ENCODE measurements at regions not wholly inside any gene's neighbourhood (a gene's known extent, or its start where the extent isn't known, plus 50 kb on each side); places are given as distances from the start of the nearest gene placed in this dataset.

- TF ChIP-seq EP300 (IDR thresholded peaks at IDR 0.05) (no peak), POLR2A (IDR thresholded peaks at IDR 0.05) (no peak)
These were observed 105.6 kb downstream of the OXSM start for GRCh38 chr3:25895443-25895842.

All from tibial nerve (tissue), 3 donors.